ENCODE measurements at regions not wholly inside any gene's neighbourhood (a gene's known extent, or its start where the extent isn't known, plus 50 kb on each side); places are given as distances from the start of the nearest gene placed in this dataset.

GRCh38 chr11:80532633-80533232 is 1091.9 kb upstream of the TENM4 start:
- Histone ChIP-seq H4K20me1 (ENCODE audit: insufficient read depth, low read length) (no peaks in the 10 kb centered on the region), H3K79me2 (ENCODE audit: insufficient read depth, low read length) (no peaks in the 10 kb centered on the region), H3K4me1 (ENCODE audit: insufficient read depth, low read length) (no peaks in the 10 kb centered on the region), H3K27me3 (ENCODE audit: control insufficient read depth in 1 of 2, insufficient read depth in 2 of 2, low read length in 2 of 2) (no peaks in the 10 kb centered on the region), H3K4me3 (replicated peaks in 1 of 3; ENCODE audit: insufficient read depth in 1 of 3, low read depth in 2 of 3, low read length in 3 of 3) (no peak overlapping the region), H3K4me2 (ENCODE audit: low read depth, low read length) (no peak overlapping the region), H3K9ac (ENCODE audit: insufficient read depth, low read depth, low read length) (no peak overlapping the region), H3K27ac (ENCODE audit: extremely low read length, insufficient read depth, low read length) (no peak overlapping the region), H3K9me3 (ENCODE audit: low read length) (peaks cover 6% of the 10 kb centered on the region; the same call in 1 of the 2 replicates), H2AFZ (ENCODE audit: low read length) (no peak overlapping the region), H3K36me3 (replicated peaks in 1 of 2; ENCODE audit: control insufficient read depth in 1 of 2, insufficient read depth in 2 of 2, low read length in 2 of 2) (no peaks in the 10 kb centered on the region)
- POLR2A ChIA-PET: no interaction called here
- DNase-seq (ENCODE audit: low spot score): no peak
- CTCF ChIA-PET (ENCODE audit: low intra/inter-chr PET ratio, low total read pairs): no interaction called here
- WGBS (ENCODE audit: low lambda C conversion rate): 35% methylated on average over 4 of the region's 21 CpGs
- ATAC-seq: no peak
- intact Hi-C loops (cut with micrococcal nuclease; ENCODE audit: unreplicated experiment) (no loop called here), in situ Hi-C loops (cut with HindIII; ENCODE audit: extremely low pct_ligation_motif_present, low pct_unique_long_range_greater_than_20kb) (no loop called here)
- no TSS peak for BruUV-seq (replicated peaks)
- no peak for FAIRE-seq
- TF ChIP-seq MAZ (IDR thresholded peaks at IDR 0.05; ENCODE audit: borderline replicate concordance, low read depth, low read length) (no peak), MAZ (CRISPR knock-in tag; IDR thresholded peaks at IDR 0.05; ENCODE audit: low read depth) (no peak), MTERF4 (CRISPR knock-in tag; IDR thresholded peaks at IDR 0.05) (no peak), ZNF224 (CRISPR knock-in tag; IDR thresholded peaks at IDR 0.05) (no peak), KDM4B (CRISPR knock-in tag; IDR thresholded peaks at IDR 0.05) (no peak), GRHL1 (CRISPR knock-in tag; conservative IDR thresholded peaks at IDR 0.05) (no peak), EHMT2 (IDR thresholded peaks at IDR 0.05; ENCODE audit: borderline replicate concordance, low read depth, low read length) (no peak), ZBTB40 (IDR thresholded peaks at IDR 0.05) (no peak), ZBTB40 (CRISPR knock-in tag; IDR thresholded peaks at IDR 0.05) (no peak), ZNF547 (CRISPR knock-in tag; IDR thresholded peaks at IDR 0.05) (no peak), SETDB1 (CRISPR knock-in tag; IDR thresholded peaks at IDR 0.05; ENCODE audit: borderline replicate concordance) (no peak), AGO1 (IDR thresholded peaks at IDR 0.05; ENCODE audit: low read depth, low read length, poor library complexity, severe bottlenecking) (no peak), ZNF326 (CRISPR knock-in tag; IDR thresholded peaks at IDR 0.05; ENCODE audit: borderline replicate concordance) (no peak)
